Left ventricle myocardium inferior (tissue), 1 donor: ENCODE measurements at regions not wholly inside any gene's neighbourhood (a gene's known extent, or its start where the extent isn't known, plus 50 kb on each side); places are given as distances from the start of the nearest gene placed in this dataset.
A peak's percentile ranks its signal among the peaks of the same experiment; 100 is the strongest.

Source experiments
- DNase-seq: peaks from one replicate; pipeline ENCODE4 v3.0.0-alpha.2; 2020
- H3K27ac ChIP-seq: fragments of 200-600 bp; replicated peaks from 2 replicates; pipeline ENCODE4 v1.8.0; 2021
- H3K27me3 ChIP-seq: fragments of 200-600 bp; 2 replicates; pipeline ENCODE4 v1.8.0; 2021; ENCODE audit warnings: low read depth
- H3K36me3 ChIP-seq: fragments of 200-600 bp; 2 replicates; pipeline ENCODE4 v1.8.0; 2021
- H3K4me1 ChIP-seq: fragments of 200-600 bp; 2 replicates; pipeline ENCODE4 v1.8.0; 2021
- H3K4me3 ChIP-seq: fragments of 200-600 bp; 2 replicates; pipeline ENCODE4 v1.8.0; 2021; ENCODE audit warnings: mild to moderate bottlenecking, moderate library complexity
- H3K9me3 ChIP-seq: fragments of 200-600 bp; replicated peaks from 2 replicates; pipeline ENCODE4 v1.8.0; 2021
- CTCF ChIP-seq: fragments of 200-600 bp; IDR thresholded peaks from 2 replicates; pipeline ENCODE4 v1.8.0; 2021; ENCODE audit warnings: antibody characterized with exemption, mild to moderate bottlenecking, borderline replicate concordance
- intact Hi-C: fragments of 100-400 bp; cut with micrococcal nuclease; formaldehyde crosslinking; loops from one replicate; pipeline ENCODE4 v1.11.0; 2022
- donor health status: DM: no; HTN: yes; CAD: no; lungs with severe emphysema.

DNA sequence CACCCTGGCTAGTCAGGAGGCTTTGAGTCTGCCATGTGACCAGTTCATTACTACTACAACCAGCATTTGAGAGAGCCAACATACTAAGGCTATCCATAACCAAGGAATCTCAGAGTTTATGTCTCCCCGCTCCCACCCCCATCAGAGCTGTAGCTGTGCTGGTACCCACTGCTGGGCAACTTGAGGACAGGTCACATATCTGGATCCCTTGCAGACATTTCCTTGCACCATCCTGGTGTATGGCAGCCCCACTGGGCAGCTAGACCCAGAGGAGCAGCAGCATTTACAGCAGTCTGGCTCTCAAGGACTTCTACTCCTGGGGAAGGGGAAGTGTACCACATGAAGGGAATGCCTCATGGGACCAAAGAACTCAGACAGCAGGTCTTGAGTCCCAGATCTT lies 160.8 kb upstream of the ST8SIA2 start:
- intact Hi-C loops: no loop called here
- Histone ChIP-seq H3K36me3 (no peaks in the 10 kb centered on the region), H3K4me1 (no peaks in the 10 kb centered on the region), H3K4me3 (no peak overlapping the region), H3K27me3 (peaks cover 23% of the 10 kb centered on the region), H3K27ac (no peak overlapping the region), H3K9me3 (peaks cover 17% of the 10 kb centered on the region)
- no peak for DNase-seq
- TF ChIP-seq CTCF: no peak

GRCh38 chr15:92243227-92243626 lies 150.5 kb upstream of the ST8SIA2 start:
- no peaks in the 10 kb centered on the region for H3K4me1 ChIP-seq
- H3K27me3 ChIP-seq: peaks cover 15% of the 10 kb centered on the region
- H3K4me3 ChIP-seq: no peak overlapping the region
- TF ChIP-seq CTCF: no peak
- no peak for DNase-seq
- no peaks in the 10 kb centered on the region for H3K36me3 ChIP-seq
- peaks cover 20% of the 10 kb centered on the region for H3K9me3 ChIP-seq
- H3K27ac ChIP-seq: no peak overlapping the region
- intact Hi-C loops: no loop called here

GRCh38 chr15:92244703-92245102 lies 149.0 kb upstream of the ST8SIA2 start:
- no peak for DNase-seq
- intact Hi-C loops: no loop called here
- Histone ChIP-seq H3K36me3 (no peaks in the 10 kb centered on the region), H3K27ac (no peak overlapping the region), H3K4me1 (no peaks in the 10 kb centered on the region), H3K4me3 (no peak overlapping the region), H3K9me3 (peaks cover 7% of the 10 kb centered on the region), H3K27me3 (peaks cover 15% of the 10 kb centered on the region)
- TF ChIP-seq CTCF: peak; percentile 17

GRCh38 chr15:92247649-92248242 lies 145.9 kb upstream of the ST8SIA2 start:
- peaks cover 2% of the 10 kb centered on the region for H3K9me3 ChIP-seq
- no peak overlapping the region for H3K27ac ChIP-seq
- no peak overlapping the region for H3K4me3 ChIP-seq
- no peak for DNase-seq
- no peaks in the 10 kb centered on the region for H3K36me3 ChIP-seq
- no peaks in the 10 kb centered on the region for H3K27me3 ChIP-seq
- TF ChIP-seq CTCF: no peak
- H3K4me1 ChIP-seq: no peaks in the 10 kb centered on the region
- intact Hi-C loops: no loop called here

- Histone ChIP-seq H3K27ac (no peak overlapping the region), H3K9me3 (peaks cover 6% of the 10 kb centered on the region), H3K4me1 (peaks cover 4% of the 10 kb centered on the region), H3K36me3 (no peaks in the 10 kb centered on the region), H3K4me3 (no peak overlapping the region), H3K27me3 (peaks cover 21% of the 10 kb centered on the region)
- intact Hi-C loops: no loop called here
- DNase-seq: no peak
- no peak for TF ChIP-seq CTCF
Measured at GRCh38 chr15:92266796-92267685, 126.6 kb upstream of the ST8SIA2 start.
